GM21529 (cell line): ENCODE measurements at regions not wholly inside any gene's neighbourhood (a gene's known extent, or its start where the extent isn't known, plus 50 kb on each side); places are given as distances from the start of the nearest gene placed in this dataset.

Experiments used
- ATAC-seq: cut with Tn5 transposase; IDR thresholded peaks from one replicate; pipeline ENCODE4 v1.9.1; 2021; ENCODE audit not compliant: unreplicated experiment

GRCh38 chr16:79337906-79338305, 262.6 kb downstream of the MAF start:
- no peak for ATAC-seq

GRCh38 chr16:79336437-79337229, 263.9 kb downstream of the MAF start:
- ATAC-seq, result no peak

DNA sequence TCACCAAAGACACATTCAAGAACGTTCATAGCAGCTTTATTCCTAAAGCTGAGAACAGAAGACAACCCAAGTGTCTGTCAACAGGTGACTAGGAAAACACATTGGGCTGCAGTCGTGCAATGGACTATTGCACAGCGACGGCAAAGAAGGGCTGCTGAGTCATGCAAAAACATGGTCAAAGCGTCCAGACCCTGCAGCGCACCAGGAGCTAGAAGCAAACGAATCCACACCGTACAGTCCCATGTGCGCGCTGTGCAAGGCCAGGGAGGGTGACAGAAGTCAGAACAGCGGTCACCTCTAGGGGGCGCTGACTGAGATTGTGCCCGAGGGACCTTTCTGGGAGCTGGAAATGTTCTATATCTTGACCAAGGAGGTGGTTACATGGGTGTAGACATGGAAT, 266.4 kb downstream of the MAF start:
- no peak for ATAC-seq

GRCh38 chr16:79331066-79331465, 269.5 kb downstream of the MAF start:
- no peak for ATAC-seq

- no peak for ATAC-seq
Observed at GRCh38 chr16:79329967-79330366, 270.6 kb downstream of the MAF start.

DNA sequence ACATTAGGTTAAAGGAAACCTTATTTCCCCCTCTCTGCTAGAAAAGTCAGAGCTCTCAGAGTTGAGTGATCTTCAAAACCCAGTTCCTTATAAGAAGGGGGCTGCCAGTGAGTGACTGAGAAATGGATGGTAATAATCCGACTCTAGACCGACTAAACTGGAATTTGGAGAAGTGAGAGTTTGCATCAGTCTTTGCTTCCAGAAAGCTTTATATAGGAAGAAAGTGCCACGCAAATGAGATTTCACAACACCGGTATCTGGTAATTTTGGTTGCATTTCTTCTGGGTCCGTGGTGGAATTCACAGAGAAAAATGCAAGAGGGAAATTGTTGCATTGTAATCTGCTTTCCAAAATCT, 271.4 kb downstream of the MAF start:
- ATAC-seq, result no peak

- ATAC-seq, result no peak
Observed at GRCh38 chr16:79328402-79329165, 272.0 kb downstream of the MAF start.

DNA sequence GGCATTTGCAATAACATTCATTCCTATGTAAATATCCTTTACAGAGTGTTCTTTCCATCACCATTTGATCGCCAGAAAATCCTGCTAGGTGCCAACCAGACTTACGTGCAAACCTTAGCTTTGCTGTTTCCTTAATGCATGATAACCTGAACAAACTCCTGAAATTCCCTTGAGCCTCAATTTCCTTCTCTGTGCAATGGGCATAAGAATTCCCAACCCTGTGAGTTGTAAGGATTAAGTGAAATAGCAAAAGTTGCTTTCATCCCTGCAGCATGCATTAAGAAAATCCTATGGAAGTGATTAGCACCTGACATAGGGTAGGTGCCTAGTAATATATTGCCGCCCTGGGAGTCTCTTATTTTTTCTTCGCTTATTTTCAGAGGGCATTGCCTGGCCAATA, 272.7 kb downstream of the MAF start:
- ATAC-seq, result no peak

- ATAC-seq, result no peak
Observed at GRCh38 chr16:79326549-79326948, 274.0 kb downstream of the MAF start.

DNA sequence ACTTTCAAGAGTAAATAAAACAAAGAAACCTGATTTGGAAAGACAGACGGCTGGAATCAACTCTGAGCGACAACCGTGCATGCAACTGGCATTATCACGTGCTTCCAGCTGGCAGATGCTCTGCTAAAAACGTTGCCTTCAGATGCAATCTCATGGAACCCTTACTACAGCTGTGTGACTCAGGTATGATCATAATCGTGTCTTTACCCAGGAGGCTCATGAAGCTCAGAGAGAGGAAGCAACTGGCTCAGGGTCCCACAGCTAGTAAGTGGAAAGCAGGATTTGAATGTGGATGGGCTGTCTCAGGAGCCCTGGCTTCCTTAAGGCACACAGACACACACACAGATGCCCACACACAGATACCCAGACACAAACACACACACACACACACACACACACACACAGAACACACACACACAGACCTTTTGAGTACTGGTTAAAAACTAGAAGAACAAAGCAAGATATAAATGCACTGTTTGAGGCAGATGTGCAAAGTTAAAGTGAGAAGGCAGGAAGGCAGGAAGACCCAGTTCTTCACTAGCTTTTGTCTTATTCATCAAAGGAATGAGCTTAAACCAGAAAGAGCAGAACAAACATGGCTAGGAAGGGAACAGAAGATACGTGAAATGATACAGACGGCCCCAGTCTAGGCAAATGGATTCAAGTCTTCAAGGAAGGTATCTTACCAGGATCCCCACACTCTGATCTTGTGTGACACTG, 275.2 kb downstream of the MAF start:
- no peak for ATAC-seq

DNA sequence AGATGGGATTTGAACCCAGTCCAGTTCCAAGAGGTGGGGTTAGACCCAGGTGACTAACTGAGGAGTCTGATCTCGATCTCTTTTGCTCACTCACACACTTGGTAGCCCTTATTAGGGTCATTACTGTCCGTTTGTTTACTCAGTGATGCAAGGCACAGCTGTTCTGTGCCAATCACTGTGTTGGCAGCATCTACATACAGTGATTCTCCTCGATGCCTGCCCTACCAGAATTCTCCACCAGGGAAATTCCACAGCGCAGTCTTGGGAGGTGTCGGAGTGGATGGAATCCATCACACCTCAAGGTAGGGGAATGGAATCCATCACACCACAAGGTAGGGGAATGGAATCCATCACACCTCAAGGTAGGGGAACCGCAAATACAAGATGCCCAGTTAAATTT, 279.6 kb downstream of the MAF start:
- ATAC-seq, result no peak

- ATAC-seq, result no peak
Observed at GRCh38 chr16:79318143-79318899, 282.2 kb downstream of the MAF start.

DNA sequence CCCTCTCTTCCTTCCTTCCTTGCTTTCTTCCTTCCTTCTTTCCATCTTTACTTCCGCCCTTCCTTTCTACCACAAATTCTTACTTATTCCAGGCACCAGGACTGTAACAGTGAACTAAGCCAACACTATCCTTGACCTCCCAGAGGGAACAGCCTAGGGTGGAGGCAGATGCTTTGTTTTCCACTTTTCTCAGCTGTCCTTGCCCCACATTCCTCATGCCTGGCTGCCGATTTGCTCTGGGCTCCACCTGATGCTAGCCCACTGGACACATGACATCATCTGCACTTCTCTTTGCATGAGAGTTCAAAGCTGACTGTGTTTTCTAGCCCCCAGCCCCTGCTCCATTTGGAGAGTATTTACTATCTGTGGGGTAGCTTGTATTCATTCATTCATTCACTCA, 283.0 kb downstream of the MAF start:
- ATAC-seq, result no peak

DNA sequence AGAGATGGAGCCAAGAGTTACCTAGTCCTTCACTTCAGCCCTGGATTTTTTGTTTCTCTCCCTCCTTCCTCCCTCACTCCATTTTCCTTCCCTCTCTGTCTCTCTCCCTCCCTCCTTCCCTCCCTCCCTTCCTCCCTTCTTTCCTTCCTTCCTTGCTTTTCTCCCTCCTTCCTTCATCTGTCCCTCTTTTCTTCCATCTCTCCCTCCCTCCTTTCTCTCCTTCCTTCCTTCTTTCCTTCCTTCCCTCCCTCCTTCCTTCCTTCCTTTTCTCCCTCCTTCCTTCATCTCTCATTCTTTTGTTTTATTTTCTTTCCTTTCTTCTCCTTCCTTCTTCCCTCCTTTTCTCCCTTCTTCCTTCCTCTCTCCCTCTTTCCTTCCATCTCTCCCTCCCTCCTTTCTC, 283.5 kb downstream of the MAF start:
- no peak for ATAC-seq

- ATAC-seq, result peak; percentile 89
Observed at GRCh38 chr16:79316004-79316458, 284.5 kb downstream of the MAF start.

DNA sequence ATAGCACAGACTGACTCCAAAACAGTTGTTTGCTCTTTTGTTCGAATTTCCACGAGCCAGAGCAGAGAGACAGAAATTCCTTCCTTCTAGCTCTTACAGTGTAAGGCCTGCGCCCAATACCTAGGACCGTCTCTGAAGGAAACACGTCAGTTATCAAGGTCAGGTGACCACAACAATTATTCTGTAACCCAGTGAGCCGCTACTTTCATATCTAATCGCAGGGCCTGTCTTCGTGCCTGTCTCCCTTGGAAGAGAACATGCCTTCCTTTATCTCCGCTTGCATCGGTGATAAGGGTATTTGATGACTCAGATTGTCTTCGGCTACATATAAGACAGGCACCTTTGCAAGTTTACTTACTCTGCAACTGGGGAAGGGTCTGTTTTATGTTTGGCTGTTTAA, 288.0 kb downstream of the MAF start:
- no peak for ATAC-seq

DNA sequence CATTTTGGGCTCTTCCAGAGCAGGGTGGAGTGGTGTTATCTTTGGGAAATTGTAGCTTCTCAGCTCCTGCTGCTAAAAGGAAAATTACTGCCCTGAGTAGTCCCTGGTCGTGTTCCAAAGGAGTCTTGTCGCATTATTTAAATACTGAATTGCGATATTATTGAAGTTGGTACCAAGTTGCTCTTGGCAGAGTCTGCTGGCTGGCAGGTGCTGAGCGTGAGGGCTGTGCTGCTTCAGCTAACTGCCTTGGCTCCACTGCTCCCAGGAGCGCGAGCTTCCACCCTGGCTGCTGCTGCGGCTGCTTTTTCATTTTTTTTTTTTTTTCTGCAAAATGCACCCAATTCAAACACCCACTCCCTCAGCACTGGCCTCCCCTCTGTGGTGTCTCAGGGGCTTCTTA, 289.8 kb downstream of the MAF start:
- no peak for ATAC-seq

DNA sequence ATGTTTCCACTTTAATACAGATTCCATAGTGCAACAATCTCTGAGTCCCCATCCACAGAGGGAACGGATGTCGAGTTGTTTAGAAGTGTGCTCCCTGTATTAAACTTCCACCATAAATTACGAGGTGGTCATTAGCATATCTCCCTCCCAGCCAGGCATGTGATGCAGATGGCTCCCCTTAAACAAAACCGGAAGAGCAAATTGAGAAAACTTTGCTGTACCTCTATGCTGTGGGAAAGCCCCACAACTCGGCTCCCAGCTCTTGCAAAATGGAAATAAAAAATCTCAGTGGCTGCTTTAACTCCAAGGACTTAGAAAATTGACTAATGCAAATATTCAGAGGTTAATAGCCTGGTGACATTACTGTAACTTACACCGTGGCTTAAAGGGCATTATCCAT, 290.9 kb downstream of the MAF start:
- ATAC-seq, result no peak

- ATAC-seq, result no peak
Observed at GRCh38 chr16:79307214-79307613, 293.3 kb downstream of the MAF start.

DNA sequence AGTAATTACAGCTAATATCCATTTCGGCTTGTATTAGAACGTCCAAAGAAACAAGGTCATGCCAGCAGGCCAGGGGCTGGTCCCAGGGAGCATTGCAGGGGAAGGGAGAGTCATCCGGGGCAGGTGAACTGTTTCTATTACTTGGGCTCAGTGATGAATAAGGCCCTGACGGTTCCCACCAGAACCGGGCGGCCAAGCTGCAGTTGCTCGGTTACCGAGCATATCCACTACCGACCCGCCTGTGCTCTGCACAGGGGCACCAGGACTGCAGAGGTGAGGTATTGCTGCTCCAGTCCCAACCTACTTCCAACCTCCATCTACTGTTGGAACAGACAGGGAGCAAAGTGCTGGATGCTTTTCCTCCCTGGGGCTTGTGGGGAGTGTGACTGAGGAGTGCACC, 295.5 kb downstream of the MAF start:
- no peak for ATAC-seq

DNA sequence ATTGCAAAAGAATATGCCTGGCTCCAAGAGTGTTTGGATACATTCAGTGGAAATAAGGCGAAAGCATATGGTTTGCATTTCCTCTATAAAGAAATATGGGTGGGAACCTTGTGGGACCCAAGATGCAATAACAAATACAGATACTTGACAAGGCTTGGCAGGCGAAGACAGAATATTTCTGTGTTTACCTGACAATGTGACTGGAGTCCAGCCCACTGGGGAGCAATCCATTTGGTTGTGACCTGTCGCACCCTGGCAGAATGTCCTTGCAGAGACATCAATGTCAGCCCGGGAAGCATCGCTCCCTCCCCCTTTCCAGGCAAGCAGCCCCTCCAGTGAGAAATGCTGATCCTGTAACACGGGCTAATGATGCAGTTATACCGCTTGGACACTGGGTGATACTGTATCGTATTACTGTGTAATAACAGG, 296.6 kb downstream of the MAF start:
- no peak for ATAC-seq
